Fibroblast of skin of right biceps (primary cell): ENCODE measurements at regions not wholly inside any gene's neighbourhood (a gene's known extent, or its start where the extent isn't known, plus 50 kb on each side); places are given as distances from the start of the nearest gene placed in this dataset.
"Not testable (repeated sequence)": the region's sequence is repeated elsewhere in the genome, so short reads cannot be mapped to it uniquely, and the experiment has no call there.

Experiments
- DNase-seq: peaks from one replicate; pipeline ENCODE4 v3.0.0-alpha.2; 2013

GRCh38 chr3:72086042-72086742 lies 301.2 kb upstream of the PROK2 start:
- no peak for DNase-seq

- no peak for DNase-seq
These were observed 300.1 kb upstream of the PROK2 start for GRCh38 chr3:72085036-72085435.

- no peak for DNase-seq
These were observed 298.0 kb upstream of the PROK2 start for GRCh38 chr3:72082776-72083462.

- DNase-seq: no peak
These were observed 297.3 kb upstream of the PROK2 start for GRCh38 chr3:72082186-72082715.

- DNase-seq: no peak
These were observed 296.7 kb upstream of the PROK2 start for GRCh38 chr3:72081471-72082185.

GRCh38 chr3:72080800-72081199 lies 295.9 kb upstream of the PROK2 start:
- DNase-seq: no peak

- DNase-seq: no peak
These were observed 295.1 kb upstream of the PROK2 start for GRCh38 chr3:72080095-72080494.

GRCh38 chr3:72079369-72079872 lies 294.5 kb upstream of the PROK2 start:
- DNase-seq: no peak

GRCh38 chr3:72078676-72079368 lies 293.9 kb upstream of the PROK2 start:
- no peak for DNase-seq

- no peak for DNase-seq
These were observed 292.7 kb upstream of the PROK2 start for GRCh38 chr3:72077473-72078259.

- not testable (repeated sequence) for DNase-seq
These were observed 290.9 kb upstream of the PROK2 start for GRCh38 chr3:72075848-72076247.

GRCh38 chr3:72071624-72072023 lies 286.7 kb upstream of the PROK2 start:
- no peak for DNase-seq

- DNase-seq: no peak
These were observed 285.1 kb upstream of the PROK2 start for GRCh38 chr3:72070005-72070404.

- DNase-seq: no peak
These were observed 284.6 kb upstream of the PROK2 start for GRCh38 chr3:72069543-72069942.

- DNase-seq: no peak
These were observed 283.7 kb upstream of the PROK2 start for GRCh38 chr3:72068621-72069020.

- DNase-seq: no peak
These were observed 282.8 kb upstream of the PROK2 start for GRCh38 chr3:72067721-72068120.

GRCh38 chr3:72065872-72066641 lies 281.1 kb upstream of the PROK2 start:
- no peak for DNase-seq

GRCh38 chr3:72065236-72065635 lies 280.3 kb upstream of the PROK2 start:
- no peak for DNase-seq

GRCh38 chr3:72064727-72065126 lies 279.8 kb upstream of the PROK2 start:
- not testable (repeated sequence) for DNase-seq

GRCh38 chr3:72062017-72062416 lies 277.1 kb upstream of the PROK2 start:
- DNase-seq: no peak

- DNase-seq: no peak
These were observed 275.6 kb upstream of the PROK2 start for GRCh38 chr3:72060447-72061034.
